Lung (tissue), 11 donors: ENCODE measurements at regions not wholly inside any gene's neighbourhood (a gene's known extent, or its start where the extent isn't known, plus 50 kb on each side); places are given as distances from the start of the nearest gene placed in this dataset.

Experiments
- ATAC-seq: fragments of 200-7000 bp; cut with Tn5 transposase; one replicate; pipeline ENCODE4 v1.9.1; 2020; ENCODE audit warnings: moderate number of reproducible peaks; ENCODE audit not compliant: insufficient read depth, low FRiP score
- DNase-seq, 3 donors: peaks; one replicate each; pipeline ENCODE4 v3.0.0-alpha.2; 2013 to 2017
- H3K27ac ChIP-seq, 2 donors: one replicate each; pipeline ENCODE4 v1.5.1; 2013; ENCODE audit warnings: mild to moderate bottlenecking in 2 of 2, moderate library complexity in 2 of 2, control low read depth in 1 of 2, inconsistent platforms in 1 of 2, low read depth in 1 of 2, low read length in 1 of 2
- H3K27me3 ChIP-seq, 3 donors: one replicate each; pipeline ENCODE4 v1.5.1; 2013; ENCODE audit warnings: low read length in 2 of 3; ENCODE audit not compliant: control insufficient read depth in 3 of 3, insufficient read depth in 3 of 3
- H3K36me3 ChIP-seq, 4 donors: one replicate each; pipeline ENCODE4 v1.5.1; 2013; ENCODE audit warnings: low read length in 4 of 4, mild to moderate bottlenecking in 1 of 4, moderate library complexity in 1 of 4; ENCODE audit not compliant: control insufficient read depth in 4 of 4, insufficient read depth in 4 of 4
- H3K4me1 ChIP-seq, 5 donors: one replicate each; pipeline ENCODE4 v1.5.1; 2013; ENCODE audit warnings: low read length in 5 of 5, mild to moderate bottlenecking in 2 of 5, moderate library complexity in 1 of 5; ENCODE audit not compliant: control insufficient read depth in 5 of 5, insufficient read depth in 5 of 5
- H3K4me3 ChIP-seq: one replicate; pipeline ENCODE4 v1.5.1; 2013; ENCODE audit warnings: mild to moderate bottlenecking, control low read depth, moderate library complexity
- H3K9ac ChIP-seq, 2 donors: one replicate each; pipeline ENCODE4 v1.5.1; 2013; ENCODE audit warnings: low read length in 2 of 2, control low read depth in 1 of 2; ENCODE audit not compliant: insufficient read depth in 1 of 2
- H3K9me3 ChIP-seq, 4 donors: one replicate each; pipeline ENCODE4 v1.5.1; 2013; ENCODE audit warnings: low read length in 3 of 4, mild to moderate bottlenecking in 1 of 4, moderate library complexity in 1 of 4; ENCODE audit not compliant: control insufficient read depth in 4 of 4, insufficient read depth in 3 of 4
- CTCF ChIP-seq: IDR thresholded peaks from 2 replicates; pipeline ENCODE4 v1.5.1; 2012; ENCODE audit warnings: mild to moderate bottlenecking; ENCODE audit errors: control extremely low read depth, extremely low read depth
- WGBS, 2 donors: extraction: QIAGEN DNeasy Blood & Tissue Kit; methylation state at CpG; one replicate each; pipeline ENCODE4 v1.1.7; 2013; 5-methylcytosine and 5-hydroxymethylcytosine counted together
- donor health status: control.
- donor health status: control.
- donor health status: Bipolar disorder and iron deficiency.
- donor health status: healthy.
- donor health status: DM: yes; HTN: yes; CAD: no.

- ATAC-seq (no peak), DNase-seq (peak in 2 of 3 donors; percentile 25 to 43)
- Histone ChIP-seq H3K4me3 (no peak overlapping the region), H3K27me3 (no peaks in the 10 kb centered on the region), H3K9ac (no peak overlapping the region), H3K36me3 (no peaks in the 10 kb centered on the region), H3K27ac (no peak overlapping the region), H3K4me1 (peaks cover 0 to 30% (median 2%) of the 10 kb centered on the region in 5 donors), H3K9me3 (peaks cover 0 to 5% (median 0%) of the 10 kb centered on the region in 4 donors)
- 65 to 76% methylated on average over 1 of the region's 1 CpG for WGBS, 2 donors
- no peak for TF ChIP-seq CTCF
Observed at GRCh38 chr12:30014991-30015390, 231.2 kb upstream of the TMTC1 start.

GRCh38 chr12:30012816-30013450 lies 229.2 kb upstream of the TMTC1 start:
- Histone ChIP-seq H3K9me3 (peaks cover 0 to 5% (median 0%) of the 10 kb centered on the region in 4 donors), H3K4me3 (no peak overlapping the region), H3K36me3 (no peaks in the 10 kb centered on the region), H3K27ac (no peak overlapping the region), H3K4me1 (peaks cover 0 to 16% (median 2%) of the 10 kb centered on the region in 5 donors), H3K9ac (no peak overlapping the region), H3K27me3 (no peaks in the 10 kb centered on the region)
- ATAC-seq (no peak), DNase-seq (no peak)
- 40 to 56% methylated on average over 6 of the region's 6 CpGs for WGBS, 2 donors
- no peak for TF ChIP-seq CTCF

GRCh38 chr12:30010071-30011052 lies 226.6 kb upstream of the TMTC1 start:
- Histone ChIP-seq H3K9me3 (no peaks in the 10 kb centered on the region), H3K27me3 (no peaks in the 10 kb centered on the region), H3K36me3 (no peaks in the 10 kb centered on the region), H3K4me1 (peaks cover 0 to 12% (median 0%) of the 10 kb centered on the region in 5 donors), H3K4me3 (no peak overlapping the region), H3K9ac (no peak overlapping the region), H3K27ac (no peak overlapping the region)
- DNase-seq: no peak
- 49 to 76% methylated on average over 1 of the region's 1 CpG for WGBS, 2 donors
- no peak for ATAC-seq
- TF ChIP-seq CTCF: no peak
